H9 (cell line): ENCODE measurements at regions not wholly inside any gene's neighbourhood (a gene's known extent, or its start where the extent isn't known, plus 50 kb on each side); places are given as distances from the start of the nearest gene placed in this dataset.

Experiments
- DNase-seq: peaks from one replicate; pipeline ENCODE4 v3.0.0-alpha.2; 2017
- H2AFZ ChIP-seq: one replicate; pipeline ENCODE4 v1.6.1; 2013; ENCODE audit warnings: mild to moderate bottlenecking, low read length, control low read depth, moderate library complexity
- H2AK5ac ChIP-seq: 2 replicates; pipeline ENCODE4 v1.6.1; 2013; ENCODE audit warnings: low read length, control low read depth, mixed read lengths; ENCODE audit not compliant: insufficient read length
- H2BK120ac ChIP-seq: one replicate; pipeline ENCODE4 v1.6.1; 2013; ENCODE audit warnings: low read depth, mild to moderate bottlenecking, low read length, control low read depth, inconsistent platforms; ENCODE audit not compliant: poor library complexity, severe bottlenecking
- H2BK12ac ChIP-seq: 2 replicates; pipeline ENCODE4 v1.6.1; 2013; ENCODE audit warnings: low read length, control low read depth, mixed read lengths, low read depth; ENCODE audit not compliant: insufficient read length
- H2BK15ac ChIP-seq: 2 replicates; pipeline ENCODE4 v1.6.1; 2013; ENCODE audit warnings: low read depth, low read length, control low read depth
- H2BK20ac ChIP-seq: one replicate; pipeline ENCODE4 v1.6.1; 2013; ENCODE audit warnings: low read depth, mild to moderate bottlenecking, low read length, control low read depth, inconsistent platforms; ENCODE audit not compliant: poor library complexity, severe bottlenecking
- H2BK5ac ChIP-seq: 2 replicates; pipeline ENCODE4 v1.6.1; 2013; ENCODE audit warnings: low read length, control low read depth, mixed read lengths; ENCODE audit not compliant: insufficient read length
- H3K14ac ChIP-seq: 2 replicates; pipeline ENCODE4 v1.6.1; 2013; ENCODE audit warnings: low read length, control low read depth; ENCODE audit not compliant: insufficient read depth
- H3K18ac ChIP-seq: 2 replicates; pipeline ENCODE4 v1.6.1; 2013; ENCODE audit warnings: low read depth, mild to moderate bottlenecking, mixed read lengths, low read length, control low read depth; ENCODE audit not compliant: insufficient read length
- H3K23ac ChIP-seq: 2 replicates; pipeline ENCODE4 v1.6.1; 2013; ENCODE audit warnings: low read length, control low read depth, mixed read lengths, low read depth; ENCODE audit not compliant: insufficient read length
- H3K23me2 ChIP-seq: 2 replicates; pipeline ENCODE4 v1.6.1; 2013; ENCODE audit warnings: low read depth, mild to moderate bottlenecking, mixed read lengths, low read length, control low read depth; ENCODE audit not compliant: insufficient read length, poor library complexity, severe bottlenecking
- H3K27ac ChIP-seq: 2 replicates; pipeline ENCODE4 v1.5.1; 2013; ENCODE audit warnings: low read length, control low read depth, mixed read lengths, low read depth; ENCODE audit not compliant: insufficient read length
- H3K27me3 ChIP-seq: 2 replicates; pipeline ENCODE4 v1.6.1; 2013; ENCODE audit warnings: low read length, control low read depth, inconsistent platforms; ENCODE audit not compliant: insufficient read depth
- H3K4ac ChIP-seq: 2 replicates; pipeline ENCODE4 v1.6.1; 2013; ENCODE audit warnings: low read depth, mild to moderate bottlenecking, control low read depth, inconsistent platforms, low read length, moderate library complexity
- H3K4me1 ChIP-seq: 2 replicates; pipeline ENCODE4 v1.6.1; 2013; ENCODE audit warnings: low read length, control low read depth, inconsistent platforms; ENCODE audit not compliant: insufficient read depth
- H3K4me2 ChIP-seq: 2 replicates; pipeline ENCODE4 v1.6.1; 2013; ENCODE audit warnings: low read length, control low read depth, mixed read lengths; ENCODE audit not compliant: insufficient read length, insufficient read depth
- H3K56ac ChIP-seq: 2 replicates; pipeline ENCODE4 v1.6.1; 2013; ENCODE audit warnings: low read depth, mild to moderate bottlenecking, mixed read lengths, low read length, control low read depth; ENCODE audit not compliant: insufficient read length
- H3K79me1 ChIP-seq: 2 replicates; pipeline ENCODE4 v1.6.1; 2013; ENCODE audit warnings: low read depth, mild to moderate bottlenecking, moderate library complexity, low read length, control low read depth, inconsistent platforms; ENCODE audit not compliant: insufficient read depth, poor library complexity, severe bottlenecking
- H3K79me2 ChIP-seq: 2 replicates; pipeline ENCODE4 v1.6.1; 2013; ENCODE audit warnings: low read length, control low read depth, inconsistent platforms; ENCODE audit not compliant: insufficient read depth
- H3K9ac ChIP-seq: 2 replicates; pipeline ENCODE4 v1.6.1; 2013; ENCODE audit warnings: low read length, control low read depth, mixed read lengths; ENCODE audit not compliant: insufficient read length; ENCODE audit errors: extremely low read depth
- H3K9me3 ChIP-seq: one replicate; pipeline ENCODE4 v1.6.1; 2013; ENCODE audit warnings: low read depth, low read length, inconsistent platforms; ENCODE audit not compliant: control insufficient read depth
- H3T11ph ChIP-seq: one replicate; pipeline ENCODE4 v1.6.1; 2013; ENCODE audit warnings: mild to moderate bottlenecking, low read length, control low read depth, inconsistent platforms
- H4K20me1 ChIP-seq: one replicate; pipeline ENCODE4 v1.6.1; 2013; ENCODE audit not compliant: control insufficient read depth, insufficient read length, insufficient read depth
- H4K5ac ChIP-seq: 2 replicates; pipeline ENCODE4 v1.6.1; 2013; ENCODE audit warnings: low read depth, mild to moderate bottlenecking, mixed read lengths, low read length, control low read depth; ENCODE audit not compliant: insufficient read length
- H4K8ac ChIP-seq: replicated peaks from 2 replicates; pipeline ENCODE4 v1.6.1; 2013; ENCODE audit warnings: low read length, control low read depth, mixed read lengths, low read depth; ENCODE audit not compliant: insufficient read length
- H4K91ac ChIP-seq: 2 replicates; pipeline ENCODE4 v1.6.1; 2013; ENCODE audit warnings: low read depth, mild to moderate bottlenecking, moderate library complexity, mixed read lengths, low read length, control low read depth; ENCODE audit not compliant: insufficient read length
- H3K27ac Mint-ChIP-seq, 3 experiments: 2 replicates in 2 of 3; 3 replicates in 1 of 3; pipeline ENCODE4 v1.8.0; 2020 to 2021; ENCODE audit warnings: mixed read lengths in 3 of 3, mild to moderate bottlenecking in 1 of 3, moderate library complexity in 1 of 3
- H3K27me3 Mint-ChIP-seq: 2 replicates; pipeline ENCODE4 v1.8.0; 2021; ENCODE audit warnings: low read depth, mild to moderate bottlenecking, moderate library complexity, mixed read lengths
- H3K36me3 Mint-ChIP-seq, 3 experiments: 2 replicates in 2 of 3; 3 replicates in 1 of 3; pipeline ENCODE4 v1.8.0; 2020 to 2021; ENCODE audit warnings: low read depth in 3 of 3, mixed read lengths in 3 of 3; ENCODE audit not compliant: insufficient read depth in 1 of 3
- H3K4me1 Mint-ChIP-seq, 2 experiments: 2 replicates each; pipeline ENCODE4 v1.8.0; 2020; ENCODE audit warnings: mixed read lengths in 2 of 2
- H3K4me3 Mint-ChIP-seq, 2 experiments: 2 replicates in 1 of 2; 3 replicates in 1 of 2; pipeline ENCODE4 v1.8.0; 2020 to 2021; ENCODE audit warnings: mild to moderate bottlenecking in 2 of 2, mixed read lengths in 2 of 2, moderate library complexity in 1 of 2
- H3K9me3 Mint-ChIP-seq, 2 experiments: 2 replicates in 1 of 2; 3 replicates in 1 of 2; pipeline ENCODE4 v1.8.0; 2020; ENCODE audit warnings: mild to moderate bottlenecking in 2 of 2, mixed read lengths in 2 of 2, moderate library complexity in 1 of 2
- CTCF ChIP-seq: fragments of 200-600 bp; sonication (generic); conservative IDR thresholded peaks from 3 replicates; pipeline ENCODE4 v1.8.0; 2021; ENCODE audit warnings: antibody characterized with exemption, mild to moderate bottlenecking
- WGBS: extraction: QIAGEN DNeasy Blood & Tissue Kit; methylation state at CpG from one replicate; pipeline ENCODE4 v1.1.7; 2013; ENCODE audit warnings: missing lambda C conversion rate, low lambda C conversion rate, mixed read lengths; ENCODE audit not compliant: insufficient read length; ENCODE audit errors: extremely low coverage; 5-methylcytosine and 5-hydroxymethylcytosine counted together

GRCh38 chrX:10944136-10944885 lies 166.8 kb upstream of the HCCS start:
- Histone ChIP-seq H2AFZ (no peak overlapping the region), H2BK5ac (no peak overlapping the region), H3K23me2 (no peaks in the 10 kb centered on the region), H3K14ac (no peak overlapping the region), H3K4ac (no peak overlapping the region), H2BK15ac (no peak overlapping the region), H4K20me1 (no peaks in the 10 kb centered on the region), H3K23ac (no peak overlapping the region), H3K27me3 (no peaks in the 10 kb centered on the region), H2BK20ac (no peak overlapping the region), H4K5ac (no peak overlapping the region), H4K91ac (no peak overlapping the region), H3K79me1 (no peaks in the 10 kb centered on the region), H3K9me3 (peaks cover 6% of the 10 kb centered on the region), H2BK12ac (no peak overlapping the region), H2AK5ac (no peak overlapping the region), H2BK120ac (no peak overlapping the region), H3K56ac (no peak overlapping the region), H3T11ph (no peak overlapping the region), H3K4me2 (no peak overlapping the region), H3K27ac (no peak overlapping the region), H3K79me2 (no peaks in the 10 kb centered on the region), H4K8ac (no peak overlapping the region), H3K4me1 (no peaks in the 10 kb centered on the region), H3K18ac (no peak overlapping the region), H3K9ac (no peak overlapping the region)
- Mint-ChIP-seq H3K4me1 (no peaks in the 10 kb centered on the region), H3K36me3 (peaks cover 0 to 2% (median 0%) of the 10 kb centered on the region in 3 experiments; a peak in 3 of 7 replicates), H3K4me3 (no peak overlapping the region), H3K27ac (no peak overlapping the region), H3K9me3 (peaks cover 42 to 43% of the 10 kb centered on the region in 2 experiments), H3K27me3 (no peaks in the 10 kb centered on the region; the same call in 1 of the 2 replicates)
- no CpG with 5 or more reads among the region's 8 CpGs for WGBS
- no peak for DNase-seq
- TF ChIP-seq CTCF: no peak
